Upper lobe of left lung (tissue), 4 donors: ENCODE measurements at regions not wholly inside any gene's neighbourhood (a gene's known extent, or its start where the extent isn't known, plus 50 kb on each side); places are given as distances from the start of the nearest gene placed in this dataset.

Source experiments
- EP300 ChIP-seq, 4 donors: sonication (generic); formaldehyde crosslinking; IDR thresholded peaks; one replicate each; pipeline ENCODE4 v1.5.1; 2017; ENCODE audit warnings: antibody characterized with exemption in 4 of 4, control low read depth in 2 of 4
- POLR2A ChIP-seq, 4 donors: fragments of 450-650 bp; IDR thresholded peaks; one replicate each; pipeline ENCODE4 v1.5.1; 2016 to 2017; ENCODE audit warnings: antibody characterized with exemption in 4 of 4, mild to moderate bottlenecking in 2 of 4
- POLR2AphosphoS5 ChIP-seq, 2 donors: sonication (generic); formaldehyde crosslinking; IDR thresholded peaks; one replicate each; pipeline ENCODE4 v1.5.1; 2017; ENCODE audit warnings: antibody characterized with exemption in 2 of 2
- TF ChIP-seq, protein P1 (sequence below), 6 experiments: fragments of 450-650 bp in 4 of 6; fragments of 200-600 bp in 2 of 6; sonication (generic) in 2 of 6; IDR thresholded peaks; one replicate each; pipeline ENCODE4 v1.5.1; 2016 to 2019; ENCODE audit warnings: antibody characterized with exemption in 6 of 6

DNA sequence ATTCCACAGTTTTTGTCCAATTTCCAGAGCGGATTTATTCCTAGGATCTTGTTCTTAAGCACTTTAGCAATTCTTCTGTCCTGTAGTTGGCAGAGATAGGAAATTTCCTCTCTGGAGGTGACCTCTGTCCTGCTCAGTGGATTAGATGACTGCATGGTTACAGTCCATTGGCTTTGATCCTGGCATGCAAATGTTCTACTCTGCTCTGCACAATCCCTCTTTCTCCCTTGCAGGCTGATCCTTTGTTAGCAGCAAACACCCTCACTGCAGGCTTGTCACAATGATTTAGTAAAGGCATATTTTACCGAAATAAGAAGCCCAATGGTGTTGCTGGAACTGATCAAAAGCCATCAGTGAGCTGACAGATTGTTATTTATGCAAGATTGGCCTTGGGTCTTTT is 243.8 kb downstream of the COX7C start:
- TF ChIP-seq POLR2A (IDR thresholded peaks at IDR 0.05) (no peak), EP300 (IDR thresholded peaks at IDR 0.05) (no peak), POLR2AphosphoS5 (IDR thresholded peaks at IDR 0.05) (no peak)
- TF ChIP-seq, protein P1, sequence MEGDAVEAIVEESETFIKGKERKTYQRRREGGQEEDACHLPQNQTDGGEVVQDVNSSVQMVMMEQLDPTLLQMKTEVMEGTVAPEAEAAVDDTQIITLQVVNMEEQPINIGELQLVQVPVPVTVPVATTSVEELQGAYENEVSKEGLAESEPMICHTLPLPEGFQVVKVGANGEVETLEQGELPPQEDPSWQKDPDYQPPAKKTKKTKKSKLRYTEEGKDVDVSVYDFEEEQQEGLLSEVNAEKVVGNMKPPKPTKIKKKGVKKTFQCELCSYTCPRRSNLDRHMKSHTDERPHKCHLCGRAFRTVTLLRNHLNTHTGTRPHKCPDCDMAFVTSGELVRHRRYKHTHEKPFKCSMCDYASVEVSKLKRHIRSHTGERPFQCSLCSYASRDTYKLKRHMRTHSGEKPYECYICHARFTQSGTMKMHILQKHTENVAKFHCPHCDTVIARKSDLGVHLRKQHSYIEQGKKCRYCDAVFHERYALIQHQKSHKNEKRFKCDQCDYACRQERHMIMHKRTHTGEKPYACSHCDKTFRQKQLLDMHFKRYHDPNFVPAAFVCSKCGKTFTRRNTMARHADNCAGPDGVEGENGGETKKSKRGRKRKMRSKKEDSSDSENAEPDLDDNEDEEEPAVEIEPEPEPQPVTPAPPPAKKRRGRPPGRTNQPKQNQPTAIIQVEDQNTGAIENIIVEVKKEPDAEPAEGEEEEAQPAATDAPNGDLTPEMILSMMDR (IDR thresholded peaks at IDR 0.05) = no peak
